Duodenal mucosa (tissue), 2 donors: ENCODE measurements at regions not wholly inside any gene's neighbourhood (a gene's known extent, or its start where the extent isn't known, plus 50 kb on each side); places are given as distances from the start of the nearest gene placed in this dataset.

Experiments
- H3K27ac ChIP-seq: one replicate; pipeline ENCODE4 v1.7.0; 2013; ENCODE audit warnings: low read depth, low read length
- H3K27me3 ChIP-seq, 2 donors: one replicate each; pipeline ENCODE4 v1.7.0; 2013; ENCODE audit warnings: low read length in 2 of 2, control low read depth in 1 of 2; ENCODE audit not compliant: insufficient read depth in 2 of 2, control insufficient read depth in 1 of 2
- H3K36me3 ChIP-seq, 2 donors: one replicate each; pipeline ENCODE4 v1.7.0; 2013; ENCODE audit warnings: low read length in 2 of 2, control low read depth in 1 of 2; ENCODE audit not compliant: insufficient read depth in 2 of 2, control insufficient read depth in 1 of 2
- H3K4me1 ChIP-seq, 2 donors: one replicate each; pipeline ENCODE4 v1.7.0; 2013; ENCODE audit warnings: low read length in 2 of 2, control low read depth in 1 of 2; ENCODE audit not compliant: insufficient read depth in 2 of 2, control insufficient read depth in 1 of 2
- H3K4me3 ChIP-seq, 2 donors: one replicate each; pipeline ENCODE4 v1.7.0; 2013; ENCODE audit warnings: low read length in 2 of 2, low read depth in 1 of 2
- H3K9ac ChIP-seq, 2 donors: one replicate each; pipeline ENCODE4 v1.7.0; 2013; ENCODE audit warnings: low read length in 2 of 2, low read depth in 1 of 2
- H3K9me3 ChIP-seq, 2 donors: one replicate each; pipeline ENCODE4 v1.7.0; 2013; ENCODE audit warnings: low read length in 2 of 2, control low read depth in 1 of 2; ENCODE audit not compliant: control insufficient read depth in 1 of 2

- Histone ChIP-seq H3K36me3 (no peaks in the 10 kb centered on the region), H3K4me1 (no peaks in the 10 kb centered on the region), H3K9me3 (peaks cover 0 to 3% of the 10 kb centered on the region in 2 donors), H3K27me3 (no peaks in the 10 kb centered on the region), H3K27ac (no peak overlapping the region), H3K9ac (no peak overlapping the region), H3K4me3 (no peak overlapping the region)
Observed at GRCh38 chr12:77777274-77777673, 53.4 kb upstream of the NAV3 start.

GRCh38 chr12:77774761-77775160, 55.9 kb upstream of the NAV3 start:
- H3K27me3 ChIP-seq = no peaks in the 10 kb centered on the region
- H3K9ac ChIP-seq = no peak overlapping the region
- H3K27ac ChIP-seq = no peak overlapping the region
- H3K9me3 ChIP-seq = peaks cover 0 to 3% of the 10 kb centered on the region in 2 donors
- no peaks in the 10 kb centered on the region for H3K36me3 ChIP-seq
- H3K4me3 ChIP-seq = no peak overlapping the region
- no peaks in the 10 kb centered on the region for H3K4me1 ChIP-seq

GRCh38 chr12:77772676-77773298, 57.9 kb upstream of the NAV3 start:
- Histone ChIP-seq H3K27ac (no peak overlapping the region), H3K9ac (no peak overlapping the region), H3K36me3 (no peaks in the 10 kb centered on the region), H3K27me3 (no peaks in the 10 kb centered on the region), H3K4me3 (no peak overlapping the region), H3K9me3 (peaks cover 5 to 7% of the 10 kb centered on the region in 2 donors), H3K4me1 (no peaks in the 10 kb centered on the region)

GRCh38 chr12:77768558-77768957, 62.1 kb upstream of the NAV3 start:
- Histone ChIP-seq H3K4me1 (no peaks in the 10 kb centered on the region), H3K9ac (no peak overlapping the region), H3K27me3 (no peaks in the 10 kb centered on the region), H3K4me3 (no peak overlapping the region), H3K9me3 (peaks cover 7 to 9% of the 10 kb centered on the region in 2 donors), H3K27ac (no peak overlapping the region), H3K36me3 (no peaks in the 10 kb centered on the region)

GRCh38 chr12:77767756-77768343, 62.8 kb upstream of the NAV3 start:
- H3K4me3 ChIP-seq = no peak overlapping the region
- H3K4me1 ChIP-seq = no peaks in the 10 kb centered on the region
- no peak overlapping the region for H3K27ac ChIP-seq
- no peaks in the 10 kb centered on the region for H3K36me3 ChIP-seq
- peaks cover 7 to 9% of the 10 kb centered on the region in 2 donors for H3K9me3 ChIP-seq
- no peaks in the 10 kb centered on the region for H3K27me3 ChIP-seq
- no peak overlapping the region for H3K9ac ChIP-seq

- no peak overlapping the region for H3K9ac ChIP-seq
- H3K9me3 ChIP-seq = peaks cover 6 to 7% of the 10 kb centered on the region in 2 donors
- no peaks in the 10 kb centered on the region for H3K4me1 ChIP-seq
Observed at GRCh38 chr12:77767335-77767734, 63.4 kb upstream of the NAV3 start.

GRCh38 chr12:77766224-77766623, 64.5 kb upstream of the NAV3 start:
- H3K9ac ChIP-seq = no peak overlapping the region
- peaks cover 6 to 7% of the 10 kb centered on the region in 2 donors for H3K9me3 ChIP-seq
- no peaks in the 10 kb centered on the region for H3K36me3 ChIP-seq
- no peaks in the 10 kb centered on the region for H3K4me1 ChIP-seq
- H3K27ac ChIP-seq = no peak overlapping the region
- H3K27me3 ChIP-seq = no peaks in the 10 kb centered on the region
- no peak overlapping the region for H3K4me3 ChIP-seq

More at GRCh38 chr12:77767335-77767734, 63.4 kb upstream of the NAV3 start:
- H3K36me3 ChIP-seq = no peaks in the 10 kb centered on the region
- no peak overlapping the region for H3K4me3 ChIP-seq
- H3K27ac ChIP-seq = no peak overlapping the region
- H3K27me3 ChIP-seq = no peaks in the 10 kb centered on the region

GRCh38 chr12:77761286-77761685, 69.4 kb upstream of the NAV3 start:
- Histone ChIP-seq H3K9ac (no peak overlapping the region), H3K4me1 (no peaks in the 10 kb centered on the region), H3K27ac (no peak overlapping the region), H3K4me3 (no peak overlapping the region), H3K9me3 (no peaks in the 10 kb centered on the region), H3K36me3 (no peaks in the 10 kb centered on the region), H3K27me3 (no peaks in the 10 kb centered on the region)

GRCh38 chr12:77760271-77761025, 70.2 kb upstream of the NAV3 start:
- H3K4me1 ChIP-seq = no peaks in the 10 kb centered on the region
- H3K9me3 ChIP-seq = no peaks in the 10 kb centered on the region
- no peak overlapping the region for H3K27ac ChIP-seq

GRCh38 chr12:77754086-77754485, 76.6 kb upstream of the NAV3 start:
- Histone ChIP-seq H3K27ac (no peak overlapping the region), H3K4me3 (no peak overlapping the region), H3K27me3 (no peaks in the 10 kb centered on the region), H3K9ac (no peak overlapping the region), H3K36me3 (no peaks in the 10 kb centered on the region), H3K4me1 (no peaks in the 10 kb centered on the region), H3K9me3 (no peaks in the 10 kb centered on the region)

More at GRCh38 chr12:77760271-77761025, 70.2 kb upstream of the NAV3 start:
- H3K9ac ChIP-seq = no peak overlapping the region
- H3K4me3 ChIP-seq = no peak overlapping the region
- H3K27me3 ChIP-seq = no peaks in the 10 kb centered on the region
- no peaks in the 10 kb centered on the region for H3K36me3 ChIP-seq
